GM12891 (cell line): ENCODE measurements at regions not wholly inside any gene's neighbourhood (a gene's known extent, or its start where the extent isn't known, plus 50 kb on each side); places are given as distances from the start of the nearest gene placed in this dataset.

Source experiments
- POLR2A ChIP-seq: IDR thresholded peaks from 2 replicates; pipeline ENCODE4 v1.6.1; 2011; ENCODE audit warnings: low read depth, low read length, control low read depth
- POU2F2 ChIP-seq: IDR thresholded peaks from 2 replicates; pipeline ENCODE4 v1.6.1; 2011; ENCODE audit warnings: low read depth, mild to moderate bottlenecking, control low read depth, low read length, moderate library complexity
- TAF1 ChIP-seq: IDR thresholded peaks from 2 replicates; pipeline ENCODE4 v1.6.1; 2011; ENCODE audit warnings: low read depth, low read length, control low read depth

- TF ChIP-seq POLR2A (no peak), TAF1 (no peak), POU2F2 (no peak)
These were observed 273.4 kb upstream of the CDH7 start for GRCh38 chr18:65477455-65477854.
